22Rv1 (cell line): ENCODE measurements at regions not wholly inside any gene's neighbourhood (a gene's known extent, or its start where the extent isn't known, plus 50 kb on each side); places are given as distances from the start of the nearest gene placed in this dataset.

Source experiments
- CTCF ChIP-seq: fragments of 450-650 bp; IDR thresholded peaks from 2 replicates; pipeline ENCODE4 v1.5.1; 2017; ENCODE audit warnings: mild to moderate bottlenecking
- ZFX ChIP-seq: fragments of 450-650 bp; IDR thresholded peaks from 2 replicates; pipeline ENCODE4 v1.6.1; 2017; ENCODE audit warnings: antibody characterized with exemption, borderline replicate concordance

GRCh38 chr17:74079537-74080300 is 123.8 kb upstream of the RPL38 start:
- TF ChIP-seq CTCF: no peak
- no peak for TF ChIP-seq ZFX
